ENCODE measurements at regions not wholly inside any gene's neighbourhood (a gene's known extent, or its start where the extent isn't known, plus 50 kb on each side); places are given as distances from the start of the nearest gene placed in this dataset.
"Not testable (repeated sequence)": the region's sequence is repeated elsewhere in the genome, so short reads cannot be mapped to it uniquely, and the experiment has no call there.

GRCh38 chr2:125364192-125364983 lies 1291.6 kb upstream of the GYPC start:
- no peak for DNase-seq (ENCODE audit: low read depth)

- no peak for DNase-seq (ENCODE audit: low read depth)
Observed at GRCh38 chr2:125364984-125365265, 1291.0 kb upstream of the GYPC start.

GRCh38 chr2:125371867-125372266 lies 1284.1 kb upstream of the GYPC start:
- no peak for DNase-seq (ENCODE audit: low read depth)

DNA sequence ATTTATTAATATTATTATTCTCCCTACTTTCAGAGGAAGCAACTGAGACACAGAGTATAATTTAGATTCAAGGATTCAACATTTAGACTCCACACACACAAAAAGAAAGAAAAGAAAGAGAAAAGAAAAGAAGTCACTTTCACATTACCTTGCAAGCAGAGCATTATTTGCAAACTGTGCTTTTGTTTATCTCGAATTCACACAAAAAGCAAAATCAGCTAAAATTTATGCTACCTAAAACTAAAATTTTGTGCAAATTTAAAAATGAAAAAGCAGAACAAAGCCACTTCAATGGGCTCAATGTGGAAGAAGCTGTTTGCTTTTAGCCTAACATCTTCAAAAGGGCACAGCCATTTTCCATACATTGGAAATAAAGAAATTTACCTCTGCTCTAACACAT lies 1282.7 kb upstream of the GYPC start:
- DNase-seq (ENCODE audit: low read depth), result no peak

DNA sequence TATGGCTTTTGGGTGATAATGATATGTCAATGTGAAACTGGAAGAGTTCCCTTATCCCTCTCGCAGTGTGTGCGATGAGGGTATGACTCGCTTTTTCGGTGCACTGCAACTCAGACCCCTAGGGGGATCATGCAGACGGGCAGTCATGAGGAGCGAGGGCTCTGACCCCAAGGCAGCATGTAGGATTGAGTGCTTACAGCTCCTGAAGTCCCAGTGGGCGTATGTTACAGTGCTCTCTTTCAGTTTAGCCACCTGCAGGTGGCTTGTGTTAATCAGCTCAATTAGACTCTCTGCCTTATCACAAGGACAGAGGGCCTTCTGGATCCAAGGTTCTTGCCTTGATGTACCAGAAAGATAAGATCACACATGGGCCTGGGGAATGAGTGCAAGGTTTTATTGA lies 1269.9 kb upstream of the GYPC start:
- DNase-seq (ENCODE audit: low read depth), result no peak

DNA sequence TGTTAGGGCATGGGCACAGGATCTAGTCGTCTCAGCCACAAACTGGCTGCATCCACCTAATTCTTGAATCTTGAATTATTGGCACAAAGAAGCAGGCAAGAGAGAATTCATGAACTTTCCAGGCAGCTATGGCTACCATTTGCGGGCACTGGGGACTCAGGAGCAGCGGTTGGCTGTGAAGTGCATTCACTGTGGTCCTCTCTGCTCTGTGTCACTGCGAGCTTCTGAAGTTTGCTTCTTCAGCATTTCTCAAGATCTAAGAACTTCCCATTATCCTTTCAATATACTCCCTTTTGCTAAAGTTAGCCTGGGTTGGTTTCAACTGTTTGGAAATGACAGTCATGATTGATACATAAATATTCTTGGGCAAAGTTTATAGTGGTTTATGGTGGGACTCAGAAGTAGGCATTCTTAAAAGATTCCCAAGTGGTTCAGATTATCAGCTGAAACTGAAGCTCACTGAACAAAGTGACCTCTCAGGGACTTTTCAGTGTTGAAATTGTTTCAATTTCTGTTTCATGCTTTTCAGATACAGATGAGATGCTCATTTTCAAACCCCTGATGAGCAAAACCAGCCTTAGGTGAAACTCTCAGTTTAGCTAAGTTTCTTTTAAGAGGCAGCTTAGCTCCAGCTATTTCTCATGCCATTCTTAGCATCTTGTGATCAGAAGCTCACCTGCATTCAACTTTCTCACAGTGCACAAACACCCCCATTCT lies 1258.3 kb upstream of the GYPC start:
- no peak for DNase-seq (ENCODE audit: low read depth)

GRCh38 chr2:125398738-125399524 lies 1257.0 kb upstream of the GYPC start:
- no peak for DNase-seq (ENCODE audit: low read depth)

DNA sequence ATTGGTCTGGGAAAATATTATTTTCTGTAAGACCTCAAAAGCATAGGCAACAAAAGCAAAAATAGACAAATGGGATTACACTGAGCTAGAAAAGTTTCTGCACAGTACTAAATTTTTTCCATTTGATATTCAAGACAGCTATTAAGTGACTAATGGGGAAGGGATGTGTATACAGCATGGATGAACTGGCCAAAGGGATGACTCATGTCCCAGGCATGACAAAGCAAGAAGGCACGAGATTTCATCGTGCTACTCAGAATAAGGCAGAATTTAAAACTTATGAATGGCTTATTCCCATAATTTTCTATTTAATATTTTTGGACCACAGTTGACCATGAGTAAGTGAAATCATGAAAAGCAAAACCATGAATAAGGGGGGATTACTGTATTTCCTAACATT lies 1250.1 kb upstream of the GYPC start:
- peak; percentile 85 for DNase-seq (ENCODE audit: low read depth)

- no peak for DNase-seq (ENCODE audit: low read depth)
Observed at GRCh38 chr2:125408874-125409538, 1247.0 kb upstream of the GYPC start.

DNA sequence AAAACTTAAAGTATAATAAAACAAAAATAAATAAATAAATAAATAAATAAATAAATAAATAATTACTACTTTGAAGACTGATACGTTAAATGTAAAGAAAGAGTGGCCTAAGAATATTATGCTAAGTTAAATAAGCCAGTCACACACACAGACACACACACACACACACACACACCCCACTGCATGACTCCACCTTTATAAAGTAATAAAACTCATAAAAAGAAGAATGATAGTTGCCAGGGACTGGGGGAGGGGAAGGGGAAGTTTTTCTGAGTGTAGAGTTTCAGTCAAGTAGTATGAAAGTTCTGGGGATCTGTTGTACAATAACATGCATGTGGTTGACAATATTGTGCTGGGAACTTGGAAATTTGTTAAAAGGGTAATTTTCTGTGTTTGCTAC lies 1237.5 kb upstream of the GYPC start:
- no peak for DNase-seq (ENCODE audit: low read depth)

GRCh38 chr2:125422198-125422770 lies 1233.7 kb upstream of the GYPC start:
- not testable (repeated sequence) for DNase-seq (ENCODE audit: low read depth)

DNA sequence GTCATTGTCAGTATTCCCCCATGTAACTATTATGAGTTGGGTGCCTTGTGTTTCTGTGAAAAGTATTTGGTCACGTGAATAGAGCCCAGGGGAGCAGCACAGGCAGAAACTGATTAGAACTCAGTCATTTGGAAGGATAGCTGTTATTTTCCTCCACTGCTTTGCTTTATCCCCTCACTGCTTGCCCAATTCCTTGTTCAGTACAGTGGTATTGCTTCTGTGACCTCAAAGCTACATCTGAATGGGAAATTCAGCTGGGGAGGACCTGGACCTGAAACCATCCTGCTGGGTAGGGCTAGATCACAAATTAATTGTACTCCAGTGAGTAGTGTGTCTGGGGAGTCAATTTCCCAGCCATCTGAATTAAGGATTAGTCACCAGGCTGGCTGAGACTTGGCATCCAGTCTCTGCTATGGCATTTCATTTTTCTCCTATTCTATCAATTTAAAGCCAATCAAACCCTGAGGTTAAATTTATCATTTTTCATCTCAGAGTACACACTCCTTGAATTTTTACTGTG lies 1231.6 kb upstream of the GYPC start:
- DNase-seq (ENCODE audit: low read depth), result no peak

GRCh38 chr2:125427721-125428315 lies 1228.1 kb upstream of the GYPC start:
- DNase-seq (ENCODE audit: low read depth), result no peak

GRCh38 chr2:125444106-125444505 lies 1211.9 kb upstream of the GYPC start:
- no peak for DNase-seq (ENCODE audit: low read depth)

DNA sequence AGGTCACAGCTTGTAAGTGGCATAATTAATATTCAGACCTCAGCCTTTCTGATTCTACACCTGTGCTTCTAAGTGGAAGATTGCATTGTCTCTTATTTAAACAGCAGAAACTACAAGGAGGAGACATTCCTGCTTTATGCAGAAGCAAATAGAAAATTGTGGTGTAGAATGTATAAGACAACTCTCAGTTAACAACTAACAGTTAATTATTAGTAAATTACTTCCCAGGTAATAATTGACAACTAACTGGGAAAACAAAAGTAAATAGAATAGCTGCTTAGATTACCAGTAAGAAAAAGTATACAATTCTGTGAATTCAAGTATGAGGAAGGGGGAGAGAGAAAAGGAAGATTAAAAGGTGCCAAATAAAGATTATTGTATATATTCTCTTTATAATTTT lies 1210.5 kb upstream of the GYPC start:
- no peak for DNase-seq (ENCODE audit: low read depth)

DNA sequence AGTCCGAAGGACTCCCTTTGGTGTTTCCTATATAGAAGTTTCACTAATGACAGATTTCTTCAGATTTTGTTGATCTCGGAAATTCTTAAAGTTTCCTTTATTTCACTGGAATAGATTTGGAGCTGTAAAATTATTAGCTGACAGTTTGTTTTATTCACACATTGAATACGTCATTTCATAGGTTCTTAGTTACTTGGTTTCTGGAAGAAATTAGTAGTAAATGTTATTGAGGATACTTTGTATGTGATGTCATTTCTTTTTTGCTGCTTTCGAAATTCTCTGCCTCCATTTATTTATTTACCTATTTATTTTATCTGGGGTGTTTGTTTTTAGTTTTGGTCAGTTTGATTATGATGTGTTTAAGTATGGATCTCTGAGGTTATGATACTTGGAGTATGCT lies 1205.9 kb upstream of the GYPC start:
- DNase-seq (ENCODE audit: low read depth), result no peak

DNA sequence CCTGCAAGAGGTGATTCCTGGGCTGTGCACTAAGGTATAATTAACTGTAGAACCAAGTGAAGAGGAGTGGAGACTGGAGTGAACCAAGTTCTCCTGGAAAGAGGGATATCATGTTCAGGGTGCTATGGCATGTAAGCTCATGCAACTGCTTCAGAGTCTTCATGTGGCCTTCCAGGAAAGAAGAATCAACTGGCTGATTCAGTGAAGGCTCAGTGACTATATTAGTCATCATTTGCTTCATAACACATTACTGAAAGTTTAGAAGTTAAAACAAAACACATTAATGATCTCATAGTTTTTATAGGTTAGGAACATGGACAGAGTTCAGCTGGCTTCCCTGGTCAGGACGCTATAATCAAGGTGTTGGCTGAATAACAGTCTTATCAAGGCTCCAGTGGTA lies 1200.8 kb upstream of the GYPC start:
- peak; percentile 8 for DNase-seq (ENCODE audit: low read depth)

DNA sequence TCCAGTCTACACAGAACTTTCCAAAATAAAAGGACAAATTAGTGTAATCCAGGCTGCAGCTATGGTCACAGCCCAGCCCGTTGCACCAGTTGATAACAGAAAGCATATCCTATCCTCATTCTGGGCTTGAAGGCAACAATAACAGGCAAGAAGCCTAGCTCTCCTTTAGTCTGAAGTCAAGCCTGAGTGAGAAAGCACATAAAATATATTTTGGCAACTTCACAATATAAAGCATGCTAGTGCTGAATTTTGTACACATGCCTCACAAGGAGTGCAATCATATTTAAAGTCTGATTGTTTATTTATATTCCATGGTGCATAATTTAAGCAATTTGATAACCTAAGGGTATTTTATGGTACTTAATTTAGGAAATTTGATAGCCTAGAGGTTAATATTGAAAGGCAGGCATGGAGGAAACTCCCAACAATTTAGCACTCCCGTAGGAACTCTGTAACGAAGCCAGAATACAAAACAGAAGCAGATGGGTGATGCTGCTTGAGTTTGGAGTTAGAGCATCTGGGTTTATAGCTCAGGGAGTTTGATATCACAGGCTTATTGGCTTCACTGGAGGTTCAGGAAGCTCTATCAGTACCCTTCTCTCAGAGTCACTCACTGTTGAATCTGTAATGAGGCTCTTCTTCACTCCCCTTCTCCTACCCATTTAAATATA lies 1199.1 kb upstream of the GYPC start:
- no peak for DNase-seq (ENCODE audit: low read depth)

- no peak for DNase-seq (ENCODE audit: low read depth)
Observed at GRCh38 chr2:125471963-125472362, 1184.0 kb upstream of the GYPC start.

DNA sequence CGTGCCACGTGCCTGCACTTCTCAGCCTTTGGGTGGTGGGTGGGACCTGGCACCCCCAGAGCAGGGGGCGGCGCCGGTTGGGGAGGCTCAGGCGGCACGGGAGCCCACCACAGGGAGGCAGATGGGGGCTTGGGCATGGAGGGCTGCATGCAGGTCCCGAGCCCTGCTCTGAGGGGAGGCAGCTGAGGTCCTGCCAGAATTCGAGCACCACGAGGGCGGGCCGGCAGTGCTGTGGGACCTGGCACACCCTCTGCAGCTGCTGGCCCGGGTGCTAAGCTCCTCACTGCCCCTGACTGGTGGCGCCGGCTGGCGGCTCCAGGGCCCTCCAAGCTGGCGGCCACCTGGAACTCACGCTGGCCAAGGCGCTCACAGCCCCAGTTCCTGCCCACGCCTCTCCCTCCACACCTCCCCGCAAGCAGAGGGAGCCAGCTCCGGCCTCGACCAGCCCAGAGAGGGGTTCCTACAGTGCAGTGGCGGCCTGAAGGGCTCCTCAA lies 1176.8 kb upstream of the GYPC start:
- no peak for DNase-seq (ENCODE audit: low read depth)

DNA sequence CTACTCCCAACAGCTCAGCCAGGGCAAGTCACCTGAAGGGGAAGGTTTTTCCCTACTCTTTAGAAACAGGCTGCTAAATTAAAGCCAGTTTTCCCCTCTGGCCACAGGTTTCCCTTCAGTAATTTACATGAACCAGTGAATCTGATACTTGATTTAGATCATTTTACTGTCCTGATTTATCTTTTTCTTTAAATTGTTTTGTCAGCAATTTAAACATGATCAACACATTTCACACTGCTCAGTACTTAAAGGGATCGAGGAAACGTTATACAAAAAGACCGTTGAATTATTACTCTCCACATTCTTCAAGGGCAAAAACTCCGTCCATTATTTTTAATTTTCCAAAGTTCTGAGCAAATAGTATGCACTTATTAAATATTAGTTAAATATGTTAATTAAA lies 1165.7 kb upstream of the GYPC start:
- no peak for DNase-seq (ENCODE audit: low read depth)
